Umbilical cord (tissue), 1 donor: ENCODE measurements at regions not wholly inside any gene's neighbourhood (a gene's known extent, or its start where the extent isn't known, plus 50 kb on each side); places are given as distances from the start of the nearest gene placed in this dataset.
A peak's percentile ranks its signal among the peaks of the same experiment; 100 is the strongest.

Experiments
- DNase-seq: peaks from one replicate; pipeline ENCODE4 v3.0.0-alpha.2; 2015; ENCODE audit warnings: low spot score

DNA sequence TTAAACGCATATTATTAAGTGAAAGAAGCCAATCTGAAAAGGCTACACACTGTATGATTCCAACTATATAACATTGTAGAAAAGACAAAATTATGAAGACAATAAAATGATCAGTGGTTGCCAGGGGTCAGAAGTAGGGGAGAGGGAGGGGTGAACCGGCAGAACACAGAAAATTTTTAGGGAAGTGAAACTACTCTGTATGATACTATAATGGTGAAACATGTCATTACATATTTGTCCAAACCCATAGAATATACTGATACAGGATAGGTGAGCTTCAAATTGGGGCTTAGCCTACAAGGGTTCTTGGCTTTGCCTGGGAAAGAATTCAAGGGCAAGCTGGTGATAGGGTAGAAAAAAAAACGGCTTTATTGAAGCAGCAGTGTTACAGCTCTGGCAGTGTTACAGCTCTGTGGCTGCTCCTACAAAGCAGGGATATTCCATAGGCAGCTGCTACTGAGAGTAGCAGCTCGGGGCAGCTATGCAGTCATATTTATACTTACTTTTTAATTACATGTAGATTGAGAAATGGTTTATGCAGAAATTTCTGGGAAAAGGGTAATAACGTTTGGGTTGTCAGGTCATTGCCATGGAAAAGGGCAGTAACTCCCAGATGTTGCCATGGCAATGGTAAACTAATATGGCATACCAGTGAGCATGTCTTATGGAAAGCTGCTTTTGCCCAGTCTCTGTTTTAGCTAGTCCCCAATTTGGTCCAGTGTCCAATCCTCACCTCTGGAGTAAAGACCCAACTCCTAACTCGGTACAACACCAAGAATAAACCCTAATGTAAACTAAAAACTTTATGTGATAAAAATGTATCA is 125.1 kb upstream of the SLC25A36 start:
- no peak for DNase-seq

DNA sequence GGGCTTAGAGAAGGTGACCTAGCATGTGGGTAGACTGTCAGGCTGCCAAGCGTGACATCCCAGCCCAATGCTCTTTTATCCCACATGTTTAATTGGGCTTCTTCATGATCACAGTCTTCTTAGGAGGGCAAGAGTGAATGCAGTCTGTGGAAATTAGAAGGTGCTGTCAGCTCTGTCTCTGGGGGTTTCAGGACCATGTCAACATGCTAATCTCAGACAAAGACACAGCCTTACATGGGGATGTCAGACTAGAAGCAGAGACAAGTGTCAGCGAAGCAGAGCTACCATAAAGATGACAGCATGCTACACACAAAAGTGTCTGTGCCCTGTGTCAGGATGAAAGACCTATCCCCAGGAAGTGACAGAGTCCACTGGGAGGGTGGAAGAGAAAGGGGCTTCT is 120.1 kb upstream of the SLC25A36 start:
- DNase-seq = no peak

DNA sequence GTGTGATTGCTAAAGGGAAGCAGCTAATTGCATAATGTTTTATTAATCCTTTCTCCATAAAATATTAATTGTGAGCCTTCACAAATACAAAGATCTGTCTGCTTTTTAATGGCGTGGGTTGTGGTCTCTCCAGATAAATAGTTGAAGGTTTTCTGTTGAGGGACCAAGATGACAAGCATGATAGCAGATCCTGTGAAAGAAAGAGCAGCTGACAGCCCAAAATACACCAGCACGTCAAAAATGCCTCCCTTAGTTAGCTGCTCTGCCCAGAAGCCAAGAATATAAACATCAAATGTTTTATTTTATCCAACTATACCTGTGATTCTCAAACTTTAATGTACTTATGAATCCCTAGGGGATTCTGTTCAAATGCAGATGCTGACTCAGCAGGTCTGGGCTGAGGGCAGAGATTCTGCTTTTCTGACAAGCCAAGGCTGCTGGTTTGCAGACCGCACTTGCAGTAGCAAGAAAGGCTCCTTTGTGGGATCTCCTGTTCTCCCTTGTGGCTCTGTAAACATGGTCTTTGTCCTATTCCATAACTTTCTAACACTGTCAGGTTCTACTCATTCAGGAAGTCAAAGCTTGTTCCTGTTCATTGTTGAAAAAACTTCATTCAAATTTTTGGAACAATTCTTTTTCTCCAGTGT is 119.1 kb upstream of the SLC25A36 start:
- peak; percentile 4 for DNase-seq

DNA sequence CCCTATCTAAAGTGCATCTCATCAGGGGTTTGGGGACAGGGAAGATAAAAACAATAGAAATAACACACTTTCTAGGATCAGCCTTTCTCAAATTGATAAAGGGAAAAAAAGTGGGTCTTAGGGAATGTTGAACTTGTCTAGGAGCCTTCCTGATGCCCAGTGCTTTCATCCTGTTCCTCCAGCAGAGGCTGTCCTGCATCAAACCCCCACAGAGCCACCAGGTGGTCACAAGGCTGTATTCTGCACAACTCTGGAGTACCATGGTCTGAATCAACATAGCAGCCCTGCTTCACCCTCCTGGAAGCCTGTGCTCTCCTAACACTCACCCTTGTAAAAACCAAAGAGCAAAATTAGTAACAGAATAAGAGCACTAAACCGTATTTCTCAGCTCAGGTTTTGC is 118.5 kb upstream of the SLC25A36 start:
- no peak for DNase-seq

DNA sequence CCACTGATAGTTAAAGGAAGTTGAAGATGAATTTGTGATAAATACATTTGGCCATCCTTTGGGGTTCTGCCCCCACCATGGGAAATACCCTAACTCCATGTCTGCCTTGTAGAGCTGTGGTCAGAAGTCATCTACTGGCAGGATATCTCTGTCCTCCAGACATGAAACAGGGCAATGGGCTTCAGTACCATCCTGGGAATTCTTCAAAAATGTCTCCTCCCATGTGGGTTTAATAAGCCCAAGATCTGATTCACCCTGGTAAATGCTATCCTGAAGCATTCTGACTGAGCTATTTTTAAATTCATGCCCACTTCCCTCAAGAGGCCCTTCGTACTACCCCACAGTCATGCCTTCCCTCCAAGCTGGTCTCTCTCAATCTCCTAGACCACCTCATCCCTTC is 113.7 kb upstream of the SLC25A36 start:
- DNase-seq = no peak

DNA sequence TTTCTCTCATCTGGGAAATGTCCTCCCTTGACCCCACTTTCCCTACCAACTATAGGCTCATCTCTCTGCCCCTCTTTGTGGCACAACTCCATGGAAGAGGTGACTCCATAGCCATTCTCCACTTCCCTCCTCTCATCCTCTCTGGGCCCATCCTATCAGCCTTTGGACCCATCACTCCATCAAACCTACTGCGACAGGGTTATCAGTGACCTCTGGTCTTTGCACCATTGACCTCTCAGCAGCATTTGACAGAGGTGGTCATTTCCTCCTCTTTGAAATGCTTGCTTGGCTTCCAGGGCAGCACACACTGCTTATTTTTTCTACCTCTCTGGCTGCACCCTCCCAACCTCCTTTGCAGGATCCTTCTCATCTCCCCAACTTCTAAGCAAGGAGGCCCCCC is 113.1 kb upstream of the SLC25A36 start:
- DNase-seq = no peak

DNA sequence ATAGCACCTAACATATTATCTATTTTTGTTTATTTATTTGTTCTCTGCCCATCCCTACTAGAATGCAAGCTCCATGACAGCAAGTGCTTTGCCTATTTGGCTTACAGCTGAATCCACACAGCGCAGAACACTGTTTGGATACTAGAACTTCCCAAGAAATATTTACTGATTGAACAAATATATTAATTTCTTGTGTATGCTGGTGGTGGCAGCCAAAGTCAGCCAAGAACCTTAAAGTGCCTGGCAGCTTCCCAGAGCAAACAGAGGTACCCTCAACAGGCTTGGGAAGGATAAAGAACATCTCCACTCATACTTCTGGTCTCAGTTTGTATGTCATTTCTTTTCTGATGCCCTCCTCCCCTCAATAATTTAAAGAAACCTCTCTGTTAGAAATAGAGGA is 111.8 kb upstream of the SLC25A36 start:
- no peak for DNase-seq

DNA sequence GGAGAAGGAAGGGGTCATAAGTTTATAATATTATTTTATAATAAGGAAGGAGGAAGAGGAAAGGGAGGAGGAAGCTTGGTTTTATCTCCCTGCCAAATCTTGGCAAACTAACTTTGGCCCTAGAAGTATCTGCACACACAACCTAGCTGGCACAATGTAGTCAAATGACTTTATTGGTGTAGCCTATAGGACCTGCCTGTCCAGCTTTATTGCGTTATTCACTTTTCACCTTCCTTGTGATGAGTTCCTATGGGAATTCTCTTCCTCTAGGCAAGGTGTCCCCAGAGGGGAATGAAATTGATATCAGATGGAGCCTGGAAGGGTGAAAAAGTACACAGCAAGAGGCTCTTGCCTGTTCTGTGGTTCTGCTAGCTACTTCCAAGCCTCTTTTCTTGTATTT is 111.2 kb upstream of the SLC25A36 start:
- DNase-seq = no peak

DNA sequence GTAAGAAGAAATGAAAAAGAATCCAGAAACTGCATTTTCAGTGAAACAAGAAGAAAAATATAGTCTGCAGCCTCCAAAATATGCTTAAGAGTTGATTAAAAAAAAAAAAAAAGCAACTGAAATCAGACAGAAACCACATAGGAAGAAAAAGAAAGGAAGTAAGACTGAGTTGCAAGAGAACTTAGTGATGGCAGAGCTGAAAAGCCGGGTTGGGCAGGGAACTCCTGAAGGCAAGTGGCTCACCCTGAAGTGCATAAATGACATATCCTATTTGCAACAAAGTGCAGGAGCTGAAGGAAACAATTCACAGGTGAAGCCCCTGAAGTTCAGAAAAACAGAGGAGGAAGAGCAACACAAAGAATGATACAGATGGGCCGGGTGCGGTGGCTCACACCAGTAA is 108.8 kb upstream of the SLC25A36 start:
- DNase-seq = no peak

DNA sequence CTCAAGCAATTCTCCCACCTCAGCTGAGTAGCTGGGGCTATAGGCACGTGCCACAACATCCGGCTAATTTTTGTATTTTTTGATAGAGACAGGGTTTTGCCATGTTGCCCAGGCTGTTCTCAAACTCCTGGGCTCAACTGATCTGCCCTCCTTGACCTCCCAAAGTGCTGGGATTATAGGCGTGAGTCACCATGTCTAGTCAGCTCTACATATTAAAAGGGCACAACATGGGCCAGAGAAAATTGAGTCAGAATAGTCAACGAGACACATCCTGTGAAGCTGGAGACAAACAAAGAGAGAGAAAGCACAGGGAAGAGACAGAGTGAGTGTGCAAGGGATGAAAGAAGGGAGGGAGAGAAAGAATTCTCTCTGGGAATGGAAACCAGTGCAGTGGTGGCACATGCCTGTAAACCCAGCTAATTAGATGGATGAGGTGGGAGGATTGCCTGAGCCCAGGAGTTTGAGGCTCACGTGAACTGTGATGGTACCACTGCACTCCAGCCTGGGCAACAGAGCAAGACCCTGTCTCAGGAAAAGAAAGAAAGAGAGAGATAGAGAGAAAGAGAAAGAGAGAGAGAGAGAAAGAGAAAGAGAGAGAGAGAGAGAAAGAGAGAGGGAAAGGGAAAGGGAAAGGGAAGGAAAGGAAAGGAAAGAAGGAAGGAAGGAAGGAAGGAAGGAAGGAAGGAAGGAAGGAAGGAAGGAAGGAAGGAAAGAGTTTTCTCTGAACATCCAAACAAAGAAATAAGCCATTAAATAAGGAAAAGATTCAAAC is 107.2 kb upstream of the SLC25A36 start:
- DNase-seq = no peak

DNA sequence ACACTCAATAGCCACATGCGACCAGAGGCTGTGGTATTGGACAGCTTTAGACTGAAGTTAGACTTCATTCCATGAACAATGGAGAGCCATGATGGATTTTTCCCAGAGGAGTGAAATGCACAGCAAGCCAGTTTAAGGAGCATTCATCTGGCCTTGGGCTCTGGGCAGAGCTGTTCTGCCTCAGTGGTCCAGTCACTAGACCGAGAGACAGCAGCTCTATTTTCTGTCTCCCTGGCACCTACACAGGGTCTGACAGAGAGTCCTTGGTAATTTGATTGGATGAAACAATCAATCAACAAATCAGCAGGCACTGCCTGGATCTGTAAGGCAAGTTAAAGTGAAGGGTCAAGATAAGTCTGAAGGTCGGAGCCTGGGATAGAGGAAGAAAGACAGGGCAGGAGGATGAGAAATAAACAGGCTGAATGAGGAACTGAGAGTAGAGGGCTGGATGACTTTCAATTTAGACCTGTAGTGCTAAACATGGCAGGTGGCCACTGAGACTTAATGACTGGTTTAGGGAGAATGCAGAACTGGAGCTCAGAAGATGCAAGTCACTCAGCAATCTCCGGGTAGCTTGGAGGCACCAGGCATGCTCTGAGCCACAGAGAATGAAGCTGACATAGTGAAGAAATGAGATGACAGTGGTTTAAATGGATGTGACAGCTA is 98.5 kb upstream of the SLC25A36 start:
- DNase-seq = no peak

DNA sequence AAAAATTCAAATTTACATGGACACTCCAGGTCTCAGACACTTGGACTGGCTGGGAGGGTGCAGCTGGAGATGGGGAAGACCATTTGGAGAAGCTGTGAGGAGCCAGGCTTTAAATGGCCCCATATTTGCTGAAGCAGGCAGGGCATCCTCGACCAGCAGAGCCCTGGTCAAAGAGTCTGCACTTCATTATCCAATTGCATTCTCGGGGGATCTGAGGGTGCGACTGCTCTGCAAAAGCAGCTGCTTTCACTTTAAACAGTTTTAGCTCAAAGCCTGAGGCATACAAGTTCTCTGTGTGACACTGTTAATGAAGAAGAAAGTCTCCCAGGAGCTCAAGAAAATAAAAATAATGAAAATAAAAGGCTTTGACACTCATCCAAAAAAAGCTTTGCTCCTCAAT is 98.0 kb upstream of the SLC25A36 start:
- no peak for DNase-seq

DNA sequence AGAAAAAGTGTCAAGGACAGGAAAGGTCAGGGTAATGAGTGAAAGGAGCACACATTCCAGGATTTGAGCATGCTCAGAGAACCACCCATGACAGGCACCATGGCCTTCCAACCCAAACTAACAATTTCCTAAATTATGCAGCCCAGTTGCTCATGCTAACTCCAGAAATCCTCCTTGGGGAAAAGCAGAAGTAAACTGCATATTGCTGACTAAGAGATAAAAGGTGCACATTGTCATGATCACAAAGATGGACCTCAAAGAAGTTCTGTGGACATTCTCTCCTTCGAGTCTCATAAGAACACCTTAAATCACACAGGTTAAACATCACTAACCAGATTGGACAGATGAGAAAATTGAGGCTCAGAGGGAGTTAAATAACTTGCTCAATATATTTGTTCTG is 97.6 kb upstream of the SLC25A36 start:
- DNase-seq = no peak

DNA sequence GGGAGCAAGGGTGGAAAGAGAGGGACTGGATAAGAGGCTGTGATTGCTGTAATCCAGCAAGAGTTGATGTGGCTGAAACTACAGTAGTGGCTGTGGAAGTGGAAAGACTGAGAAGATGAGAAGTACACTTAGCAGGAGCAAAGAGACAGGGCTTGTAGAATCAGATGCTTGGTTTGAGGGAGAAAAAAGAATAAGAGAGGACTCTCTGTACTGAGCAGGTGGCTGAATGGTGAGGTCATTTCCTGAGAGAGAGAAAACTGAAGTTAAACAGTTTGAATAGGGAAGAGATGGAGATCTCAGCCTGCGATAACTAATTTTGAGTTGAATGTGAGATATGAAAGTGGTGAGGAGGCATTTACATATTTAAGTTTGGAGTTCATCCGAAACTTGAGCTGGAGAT is 95.8 kb upstream of the SLC25A36 start:
- no peak for DNase-seq

DNA sequence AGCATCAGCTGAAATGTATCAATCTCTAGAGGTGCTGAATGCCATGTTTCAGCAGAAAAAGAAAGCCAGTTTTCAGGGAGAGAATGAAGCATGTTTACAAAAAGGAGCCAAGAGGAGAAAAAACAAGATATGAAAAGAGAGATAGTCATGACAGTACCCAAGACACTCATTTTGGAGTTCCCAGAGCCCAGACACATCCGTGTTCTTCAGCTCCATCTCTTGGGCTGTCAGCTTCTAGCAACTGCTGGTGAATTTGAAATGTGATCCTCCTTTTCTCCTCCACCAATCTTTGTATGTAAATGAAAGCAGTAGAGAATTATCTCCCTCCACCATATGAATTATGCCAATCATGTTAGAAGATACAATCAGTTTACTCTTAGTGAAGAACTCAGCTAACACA is 93.0 kb upstream of the SLC25A36 start:
- no peak for DNase-seq

DNA sequence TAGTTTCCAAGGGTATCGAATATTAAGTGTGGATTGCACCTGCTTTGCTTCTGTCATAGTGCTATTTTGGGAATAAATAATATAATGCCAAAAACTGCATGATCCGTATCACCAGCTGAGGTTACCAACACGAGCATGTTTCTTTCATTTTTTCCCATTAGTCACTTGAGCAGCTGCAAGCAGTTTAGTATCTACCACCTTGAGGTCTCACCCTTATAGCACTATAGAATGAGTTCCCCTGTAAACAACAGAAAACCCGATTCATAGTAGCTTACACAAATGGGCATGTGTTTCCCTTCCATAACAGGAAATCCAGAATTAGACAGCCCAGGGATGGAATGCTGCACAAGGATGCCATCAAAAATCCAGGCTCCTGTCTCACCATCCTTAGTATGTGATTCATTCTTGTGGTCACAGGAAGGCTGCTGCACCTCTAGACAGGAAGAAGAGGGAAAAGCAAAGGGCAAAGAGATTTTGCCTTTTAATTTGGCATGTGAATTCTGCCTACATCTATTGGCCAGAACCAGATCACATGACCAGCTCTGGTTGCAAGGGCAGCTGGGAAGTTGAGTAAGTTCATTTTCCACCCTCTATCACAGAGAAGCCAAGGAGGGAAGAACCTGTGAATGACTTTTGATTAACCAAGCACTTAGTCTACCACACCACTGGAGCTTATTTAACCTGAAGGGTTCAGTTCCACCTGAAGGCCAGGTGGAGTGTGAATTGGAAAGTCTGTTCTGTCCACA is 91.3 kb upstream of the SLC25A36 start:
- no peak for DNase-seq

DNA sequence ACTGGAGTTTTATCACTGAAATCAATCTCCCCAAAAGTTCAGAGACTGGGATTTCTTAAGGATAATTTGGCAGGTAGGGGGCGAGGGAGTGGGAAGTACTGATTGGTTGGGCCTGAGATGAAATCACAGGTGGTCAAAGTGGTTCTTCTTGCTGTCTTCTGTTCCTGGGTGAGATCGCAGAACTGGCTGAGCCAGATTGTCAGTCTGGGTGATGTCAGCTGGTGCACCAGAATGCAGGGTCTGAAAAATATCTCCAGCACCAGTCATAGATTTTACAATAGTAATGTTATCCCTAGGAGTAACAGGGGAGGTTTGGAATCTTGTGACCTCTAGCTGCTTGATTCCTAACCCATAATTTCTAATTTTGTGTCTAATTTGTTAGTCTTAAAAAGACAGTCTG is 86.7 kb upstream of the SLC25A36 start:
- peak; percentile 49 for DNase-seq

DNA sequence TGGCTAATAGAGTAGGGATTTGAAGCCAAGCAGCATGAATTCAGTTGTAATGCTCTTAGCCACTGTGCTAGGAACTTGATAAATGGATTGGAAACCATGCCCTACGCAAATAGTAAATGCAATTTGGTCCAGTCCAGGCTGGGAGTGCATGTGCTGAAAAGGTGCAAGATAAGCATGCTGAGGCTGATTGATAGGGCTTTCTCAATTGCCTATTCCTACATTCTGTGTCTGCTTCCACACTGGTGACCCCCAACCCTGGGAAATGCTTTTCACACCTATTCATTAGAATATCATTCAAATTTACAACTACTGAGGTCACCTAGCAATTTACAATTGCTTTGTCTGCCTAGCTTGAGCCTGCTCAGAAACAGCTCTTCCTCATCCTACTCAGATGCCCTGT is 84.7 kb upstream of the SLC25A36 start:
- DNase-seq = no peak

DNA sequence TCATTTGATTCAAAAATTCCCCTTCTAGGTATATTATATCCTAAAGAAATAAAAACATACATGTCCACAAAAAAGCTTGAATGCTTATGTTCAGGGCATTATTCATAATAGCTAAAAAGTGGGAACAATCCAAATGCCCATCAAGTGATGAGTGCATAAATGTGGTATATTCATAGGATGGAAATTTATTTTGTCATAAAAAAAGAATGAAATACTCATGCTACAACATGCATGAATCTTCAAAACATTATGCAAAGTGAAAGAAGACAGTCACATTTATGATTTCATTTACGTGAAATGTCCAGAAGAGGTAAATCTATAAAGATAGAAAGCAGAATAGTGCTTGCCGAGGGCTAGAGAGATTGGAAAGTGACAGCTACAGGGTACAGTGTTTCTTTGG is 83.6 kb upstream of the SLC25A36 start:
- DNase-seq = peak; percentile 17

DNA sequence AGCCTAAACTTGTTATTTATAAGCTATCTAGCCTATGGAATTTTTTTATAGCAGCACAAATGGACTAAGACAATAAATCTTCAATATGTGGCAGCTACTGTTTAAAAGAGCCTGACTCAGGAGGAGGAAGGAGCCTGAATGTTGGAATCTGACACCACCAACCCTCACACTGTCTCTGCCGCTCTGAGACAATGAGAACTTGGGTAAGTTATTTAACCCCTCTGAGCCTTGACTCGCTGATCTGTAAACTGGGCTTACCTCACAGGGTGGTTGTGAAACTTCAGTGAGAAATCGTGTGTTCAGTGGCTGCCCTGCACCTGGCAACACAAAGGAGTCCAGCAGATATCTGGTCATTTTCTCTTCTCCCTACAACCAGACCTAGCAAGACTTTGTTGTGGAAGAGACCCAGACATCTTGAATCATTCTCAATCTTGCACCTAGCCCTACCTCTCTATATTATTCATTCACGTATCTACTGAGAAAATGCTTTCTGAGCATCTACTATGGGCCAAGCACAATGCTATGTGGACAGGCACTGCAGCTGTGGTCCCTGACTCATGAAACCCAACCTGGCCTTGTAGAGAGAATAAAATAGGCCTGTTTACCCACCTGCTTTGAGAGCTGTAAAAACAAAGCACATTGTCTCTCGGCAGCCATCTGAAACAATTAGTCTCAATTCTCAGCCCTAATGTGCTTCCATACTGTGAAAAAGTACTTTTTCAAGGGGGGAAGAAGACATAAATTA is 81.9 kb upstream of the SLC25A36 start:
- DNase-seq = no peak

DNA sequence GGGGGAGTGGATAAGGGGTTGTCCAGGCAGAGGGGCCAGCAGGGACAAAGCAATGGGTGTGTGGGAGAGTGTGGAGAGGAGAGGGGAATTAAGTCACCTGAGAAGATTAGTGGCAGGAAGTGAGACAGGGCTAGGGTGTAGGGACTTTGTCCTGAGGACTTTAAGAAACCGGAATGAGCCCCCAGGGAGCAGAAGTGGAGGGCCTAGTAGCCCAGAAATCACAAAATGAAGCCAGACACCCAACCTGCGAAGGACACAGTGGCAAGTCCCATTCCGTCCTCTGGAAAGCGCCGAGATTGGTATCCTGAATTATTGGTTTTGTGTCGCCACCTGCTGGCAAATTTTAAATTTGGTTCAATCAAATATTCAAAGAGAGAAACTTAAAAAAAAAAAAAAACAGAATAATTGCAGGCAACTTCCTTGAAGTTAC is 78.0 kb upstream of the SLC25A36 start:
- DNase-seq = peak; percentile 72
